DOHH2 (cell line): ENCODE measurements at regions not wholly inside any gene's neighbourhood (a gene's known extent, or its start where the extent isn't known, plus 50 kb on each side); places are given as distances from the start of the nearest gene placed in this dataset.

Source experiments
- CTCF ChIP-seq: fragments of 200-600 bp; sonication (generic); IDR thresholded peaks from one replicate; pipeline ENCODE4 v1.5.1; 2014; ENCODE audit warnings: antibody characterized with exemption, mild to moderate bottlenecking, low read depth, low read length; ENCODE audit not compliant: poor library complexity, severe bottlenecking
- EZH2phosphoT487 ChIP-seq: fragments of 200-600 bp; sonication (generic); IDR thresholded peaks from 2 replicates; pipeline ENCODE4 v1.6.1; 2017; ENCODE audit warnings: borderline replicate concordance, mild to moderate bottlenecking, antibody characterized with exemption, low read length, moderate library complexity, mixed read lengths

DNA sequence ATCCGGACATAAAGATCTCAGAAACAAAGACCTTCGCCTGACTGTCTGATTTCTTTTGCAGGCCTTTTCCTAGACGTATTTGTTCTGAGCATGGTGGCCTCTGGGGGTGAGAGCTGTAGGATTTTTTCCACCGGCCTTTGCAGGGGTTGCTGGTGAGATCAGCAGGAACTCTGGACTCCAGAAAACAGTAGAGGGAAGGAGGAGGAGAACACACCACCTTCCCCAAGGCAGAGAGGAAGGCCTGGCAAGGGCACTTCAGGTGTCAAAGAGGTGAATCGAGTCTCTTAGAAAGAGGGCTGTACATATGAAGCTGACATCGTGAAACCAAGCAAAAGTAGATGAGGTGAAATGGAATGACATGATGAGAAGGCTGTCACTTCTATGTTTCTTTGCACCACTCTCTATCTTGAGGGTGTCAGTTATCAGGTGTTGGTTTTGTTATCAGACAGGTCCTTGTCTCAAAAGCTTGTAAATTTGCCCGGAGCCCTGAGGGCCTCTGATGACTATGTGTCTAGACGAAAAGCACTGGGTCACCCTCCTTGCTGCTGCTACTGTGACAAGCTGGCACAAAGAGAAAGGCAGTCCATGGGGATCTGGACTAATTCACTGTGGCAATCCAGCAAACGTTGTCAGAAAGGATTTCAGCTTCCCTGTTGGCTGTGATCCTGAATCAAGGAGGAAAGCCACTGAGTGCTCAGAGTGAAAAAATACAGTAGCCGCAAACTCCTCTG is 91.3 kb upstream of the MAP3K7 start:
- no peak for TF ChIP-seq CTCF
- TF ChIP-seq EZH2phosphoT487, result no peak
